ENCODE measurements at regions not wholly inside any gene's neighbourhood (a gene's known extent, or its start where the extent isn't known, plus 50 kb on each side); places are given as distances from the start of the nearest gene placed in this dataset.

- TF ChIP-seq CTCF (IDR thresholded peaks at IDR 0.05) = no peak
- Histone ChIP-seq H3K4me1 (ENCODE audit: control insufficient read depth in 1 of 2, low read depth in 2 of 2) (peaks cover 0 to 5% of the 10 kb centered on the region in 2 donors), H3K4me3 (no peak overlapping the region), H3K36me3 (no peaks in the 10 kb centered on the region), H3K9me3 (no peaks in the 10 kb centered on the region), H3K27me3 (replicated peaks; ENCODE audit: insufficient read depth) (no peaks in the 10 kb centered on the region), H3K27ac (no peak overlapping the region)
- ATAC-seq (ENCODE audit: insufficient number of reproducible peaks, low FRiP score, low read depth) (no peak), DNase-seq (ENCODE audit: low spot score) (no peak)
Measured at GRCh38 chr11:92457250-92457649, 232.6 kb downstream of the FAT3 start.

- Histone ChIP-seq H3K4me1 (ENCODE audit: control insufficient read depth in 1 of 2, low read depth in 2 of 2) (peaks cover 0 to 5% of the 10 kb centered on the region in 2 donors), H3K36me3 (no peaks in the 10 kb centered on the region), H3K27me3 (replicated peaks; ENCODE audit: insufficient read depth) (no peaks in the 10 kb centered on the region), H3K4me3 (no peak overlapping the region), H3K27ac (no peak overlapping the region), H3K9me3 (no peaks in the 10 kb centered on the region)
- DNase-seq (ENCODE audit: low spot score) (no peak), ATAC-seq (ENCODE audit: insufficient number of reproducible peaks, low FRiP score, low read depth) (no peak)
- no peak for TF ChIP-seq CTCF (IDR thresholded peaks at IDR 0.05)
Measured at GRCh38 chr11:92458486-92458885, 233.9 kb downstream of the FAT3 start.

GRCh38 chr11:92460213-92460612 lies 235.6 kb downstream of the FAT3 start:
- Histone ChIP-seq H3K27ac (no peak overlapping the region), H3K9me3 (no peaks in the 10 kb centered on the region), H3K36me3 (no peaks in the 10 kb centered on the region), H3K4me3 (no peak overlapping the region), H3K4me1 (ENCODE audit: control insufficient read depth in 1 of 2, low read depth in 2 of 2) (peaks cover 0 to 5% of the 10 kb centered on the region in 2 donors), H3K27me3 (replicated peaks; ENCODE audit: insufficient read depth) (no peaks in the 10 kb centered on the region)
- DNase-seq (ENCODE audit: low spot score) (no peak), ATAC-seq (ENCODE audit: insufficient number of reproducible peaks, low FRiP score, low read depth) (no peak)
- no peak for TF ChIP-seq CTCF (IDR thresholded peaks at IDR 0.05)

DNA sequence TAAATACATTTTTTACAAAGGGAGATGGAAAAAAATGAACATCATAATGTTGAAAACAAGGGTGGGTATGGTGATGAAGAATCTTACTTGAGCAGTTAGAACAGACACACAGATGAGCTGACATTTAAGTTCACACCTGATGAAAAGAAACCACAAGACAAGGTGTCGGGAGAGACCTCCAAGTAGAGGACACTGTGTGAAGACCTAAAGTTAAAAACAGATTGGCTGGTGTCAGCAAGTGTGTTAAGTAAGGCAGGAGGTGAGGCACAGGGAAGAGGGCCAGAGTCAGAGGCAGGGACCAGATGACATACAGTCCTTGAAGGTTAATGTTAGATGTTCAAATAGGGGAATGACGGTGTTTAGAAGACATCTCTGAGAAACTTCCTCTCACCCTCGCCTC lies 236.8 kb downstream of the FAT3 start:
- ATAC-seq (ENCODE audit: insufficient number of reproducible peaks, low FRiP score, low read depth) (no peak), DNase-seq (ENCODE audit: low spot score) (no peak)
- Histone ChIP-seq H3K4me1 (ENCODE audit: control insufficient read depth in 1 of 2, low read depth in 2 of 2) (peaks cover 0 to 5% of the 10 kb centered on the region in 2 donors), H3K9me3 (no peaks in the 10 kb centered on the region), H3K27ac (no peak overlapping the region), H3K27me3 (replicated peaks; ENCODE audit: insufficient read depth) (no peaks in the 10 kb centered on the region), H3K4me3 (no peak overlapping the region), H3K36me3 (no peaks in the 10 kb centered on the region)
- TF ChIP-seq CTCF (IDR thresholded peaks at IDR 0.05) = no peak

- Histone ChIP-seq H3K27ac (no peak overlapping the region), H3K4me1 (ENCODE audit: control insufficient read depth in 1 of 2, low read depth in 2 of 2) (no peaks in the 10 kb centered on the region), H3K27me3 (replicated peaks; ENCODE audit: insufficient read depth) (no peaks in the 10 kb centered on the region), H3K9me3 (no peaks in the 10 kb centered on the region), H3K4me3 (no peak overlapping the region), H3K36me3 (no peaks in the 10 kb centered on the region)
- ATAC-seq (ENCODE audit: insufficient number of reproducible peaks, low FRiP score, low read depth) (no peak), DNase-seq (ENCODE audit: low spot score) (no peak)
- TF ChIP-seq CTCF (IDR thresholded peaks at IDR 0.05) = no peak
Measured at GRCh38 chr11:92462821-92463220, 238.2 kb downstream of the FAT3 start.

Measured in thoracic aorta (tissue), 2 donors.